OCI-LY7 (cell line): ENCODE measurements at regions not wholly inside any gene's neighbourhood (a gene's known extent, or its start where the extent isn't known, plus 50 kb on each side); places are given as distances from the start of the nearest gene placed in this dataset.

Experiments
- BruUV-seq: library from RNA; stranded (reverse); fragments of 400-500 nt; replicated peaks from 2 replicates; lab custom pipeline; 2021; lab: Mats Ljungman, UMichigan
- CTCF ChIA-PET: fragments of 300-600 bp; sonication (Branson Sonifier 250); formaldehyde crosslinking; loops from one replicate; lab custom pipeline; 2022; ENCODE audit warnings: antibody characterized with exemption; ENCODE audit not compliant: unreplicated experiment; lab: Charles Lee
- POLR2A ChIA-PET: fragments of 300-600 bp; sonication (Branson Sonifier 250); formaldehyde crosslinking; loops from one replicate; lab custom pipeline; 2022; ENCODE audit warnings: antibody characterized with exemption; lab: Charles Lee
- DNase-seq: peaks from one replicate; pipeline ENCODE4 v3.0.0-alpha.2; 2015; ENCODE audit warnings: low spot score
- H2AFZ ChIP-seq: fragments of 200-600 bp; sonication (generic), shearing (Covaris generic); 2 replicates; pipeline ENCODE4 v1.6.1; 2014; ENCODE audit warnings: mild to moderate bottlenecking, antibody characterized with exemption, low read length, moderate library complexity
- H3K27ac ChIP-seq: fragments of 200-600 bp; sonication (generic); 2 replicates; pipeline ENCODE4 v1.5.1; 2014; ENCODE audit warnings: mixed run types, low read depth, mild to moderate bottlenecking, moderate library complexity, low read length, inconsistent platforms; ENCODE audit not compliant: poor library complexity, severe bottlenecking
- H3K36me3 ChIP-seq: fragments of 200-600 bp; sonication (generic); 2 replicates; pipeline ENCODE4 v1.6.1; 2014; ENCODE audit warnings: mild to moderate bottlenecking, antibody characterized with exemption, low read length, moderate library complexity, mixed read lengths; ENCODE audit not compliant: insufficient read depth
- H3K4me1 ChIP-seq: fragments of 200-600 bp; sonication (generic); 2 replicates; pipeline ENCODE4 v1.5.1; 2014; ENCODE audit warnings: mild to moderate bottlenecking, low read length; ENCODE audit not compliant: insufficient read depth, poor library complexity, severe bottlenecking
- H3K4me2 ChIP-seq: fragments of 200-600 bp; sonication (generic); 2 replicates; pipeline ENCODE4 v1.6.1; 2014; ENCODE audit warnings: mild to moderate bottlenecking, low read length
- H3K4me3 ChIP-seq: fragments of 200-600 bp; sonication (generic); 2 replicates; pipeline ENCODE4 v1.5.1; 2014; ENCODE audit warnings: mild to moderate bottlenecking, low read depth, low read length; ENCODE audit not compliant: poor library complexity, severe bottlenecking
- H3K79me2 ChIP-seq: fragments of 200-600 bp; sonication (generic); 2 replicates; pipeline ENCODE4 v1.6.1; 2016; ENCODE audit warnings: low read depth, mild to moderate bottlenecking, low read length, moderate library complexity, mixed read lengths; ENCODE audit not compliant: insufficient read depth
- H3K9me2 ChIP-seq: fragments of 200-600 bp; sonication (generic); 2 replicates; pipeline ENCODE4 v1.6.1; 2016; ENCODE audit warnings: mild to moderate bottlenecking, low read length, mixed read lengths; ENCODE audit not compliant: insufficient read depth
- H3K9me3 ChIP-seq: fragments of 200-600 bp; sonication (generic); 2 replicates; pipeline ENCODE4 v1.6.1; 2014; ENCODE audit warnings: mild to moderate bottlenecking, mixed run types, low read length, mixed read lengths
- H4K20me1 ChIP-seq: fragments of 200-600 bp; sonication (generic); 2 replicates; pipeline ENCODE4 v1.6.1; 2014; ENCODE audit warnings: mild to moderate bottlenecking, antibody characterized with exemption, low read length, moderate library complexity, mixed read lengths; ENCODE audit not compliant: insufficient read depth
- CTCF ChIP-seq: fragments of 200-600 bp; sonication (generic); conservative IDR thresholded peaks from 2 replicates; pipeline ENCODE4 v1.5.1; 2014; ENCODE audit warnings: mild to moderate bottlenecking, antibody characterized with exemption, low read length, moderate library complexity, mixed read lengths
- EZH2phosphoT487 ChIP-seq: fragments of 200-600 bp; sonication (generic); IDR thresholded peaks from 2 replicates; pipeline ENCODE4 v1.6.1; 2018; ENCODE audit warnings: low read depth, borderline replicate concordance, mild to moderate bottlenecking, mixed run types, antibody characterized with exemption, low read length, moderate library complexity, mixed read lengths
- intact Hi-C: fragments of 100-400 bp; cut with micrococcal nuclease; formaldehyde crosslinking; loops from one replicate; pipeline ENCODE4 v1.10.0; 2022; ENCODE audit not compliant: unreplicated experiment

GRCh38 chr13:22648320-22648801, 532.4 kb upstream of the SGCG start:
- Histone ChIP-seq H3K9me2 (no peaks in the 10 kb centered on the region), H4K20me1 (no peaks in the 10 kb centered on the region), H3K4me2 (no peak overlapping the region), H3K4me3 (no peak overlapping the region), H2AFZ (no peak overlapping the region), H3K79me2 (no peaks in the 10 kb centered on the region), H3K4me1 (no peaks in the 10 kb centered on the region), H3K27ac (no peak overlapping the region), H3K36me3 (no peaks in the 10 kb centered on the region), H3K9me3 (no peaks in the 10 kb centered on the region)
- intact Hi-C loops = no loop called here
- BruUV-seq = no TSS peak
- ChIA-PET CTCF (no interaction called here), POLR2A (interaction anchor here (0.6 to 0.7 kb wide), 2 partner anchors 109 to 469 kb away, joined by 3 read pairs; no protein-coding TSS in a partner anchor)
- TF ChIP-seq CTCF (no peak), EZH2phosphoT487 (no peak)
- DNase-seq = no peak

GRCh38 chr13:22652796-22653195, 528.0 kb upstream of the SGCG start:
- ChIA-PET POLR2A (interaction anchor here (0.6 kb wide), 1 partner anchor 116 kb away, joined by 4 read pairs; no protein-coding TSS in a partner anchor), CTCF (no interaction called here)
- TF ChIP-seq EZH2phosphoT487 = no peak
- TF ChIP-seq CTCF = no peak
- Histone ChIP-seq H4K20me1 (no peaks in the 10 kb centered on the region), H3K79me2 (no peaks in the 10 kb centered on the region), H3K27ac (no peak overlapping the region), H3K4me1 (no peaks in the 10 kb centered on the region), H3K9me2 (no peaks in the 10 kb centered on the region), H2AFZ (no peak overlapping the region), H3K4me3 (no peak overlapping the region), H3K4me2 (no peak overlapping the region), H3K9me3 (no peaks in the 10 kb centered on the region), H3K36me3 (no peaks in the 10 kb centered on the region)
- no peak for DNase-seq
- intact Hi-C loops = no loop called here
- BruUV-seq = no TSS peak

GRCh38 chr13:22653866-22654265, 526.9 kb upstream of the SGCG start:
- Histone ChIP-seq H3K4me2 (no peak overlapping the region), H2AFZ (no peak overlapping the region), H3K9me3 (no peaks in the 10 kb centered on the region), H3K36me3 (no peaks in the 10 kb centered on the region), H3K4me3 (no peak overlapping the region), H4K20me1 (no peaks in the 10 kb centered on the region), H3K79me2 (no peaks in the 10 kb centered on the region), H3K4me1 (no peaks in the 10 kb centered on the region), H3K27ac (no peak overlapping the region), H3K9me2 (no peaks in the 10 kb centered on the region)
- CTCF ChIA-PET = no interaction called here
- no TSS peak for BruUV-seq
- DNase-seq = no peak
- POLR2A ChIA-PET = interaction anchor here (0.6 kb wide), 2 partner anchors 37 to 1078 kb away, joined by 3 to 4 read pairs; no protein-coding TSS in a partner anchor
- intact Hi-C loops = no loop called here
- TF ChIP-seq EZH2phosphoT487 (no peak), CTCF (no peak)
